Loucy (cell line): ENCODE measurements at regions not wholly inside any gene's neighbourhood (a gene's known extent, or its start where the extent isn't known, plus 50 kb on each side); places are given as distances from the start of the nearest gene placed in this dataset.
"Not testable (repeated sequence)": the region's sequence is repeated elsewhere in the genome, so short reads cannot be mapped to it uniquely, and the experiment has no call there.

Experiments
- H2AFZ ChIP-seq: fragments of 200-600 bp; sonication (generic); 2 replicates; pipeline ENCODE4 v1.6.0; 2016; ENCODE audit warnings: antibody characterized with exemption, mild to moderate bottlenecking, low read length, moderate library complexity
- H3F3A ChIP-seq: fragments of 200-600 bp; 2 replicates; pipeline ENCODE4 v1.6.0; 2016; ENCODE audit warnings: antibody characterized with exemption, low read depth, mild to moderate bottlenecking
- H3K27me3 ChIP-seq: fragments of 200-600 bp; sonication (generic); 2 replicates; pipeline ENCODE4 v1.6.1; 2014; ENCODE audit warnings: low read length, mild to moderate bottlenecking; ENCODE audit not compliant: insufficient read depth, poor library complexity, severe bottlenecking
- H3K36me3 ChIP-seq: fragments of 200-600 bp; sonication (generic); 2 replicates; pipeline ENCODE4 v1.6.1; 2016; ENCODE audit warnings: low read length; ENCODE audit not compliant: insufficient read depth
- H3K4me1 ChIP-seq: fragments of 200-600 bp; sonication (generic); 2 replicates; pipeline ENCODE4 v1.5.1; 2014; ENCODE audit warnings: low read length, mild to moderate bottlenecking; ENCODE audit not compliant: insufficient read depth, poor library complexity, severe bottlenecking
- H3K4me2 ChIP-seq: fragments of 200-600 bp; sonication (generic); 2 replicates; pipeline ENCODE4 v1.6.0; 2014; ENCODE audit warnings: antibody characterized with exemption, low read length, low read depth, mild to moderate bottlenecking; ENCODE audit not compliant: poor library complexity, severe bottlenecking
- H3K4me3 ChIP-seq: fragments of 200-600 bp; sonication (generic); 2 replicates; pipeline ENCODE4 v1.5.1; 2014; ENCODE audit warnings: low read length, mild to moderate bottlenecking, mixed read lengths; ENCODE audit not compliant: poor library complexity, severe bottlenecking
- H3K79me2 ChIP-seq: fragments of 200-600 bp; sonication (generic); 2 replicates; pipeline ENCODE4 v1.6.1; 2014; ENCODE audit warnings: low read length; ENCODE audit not compliant: insufficient read depth
- H3K9ac ChIP-seq: fragments of 200-600 bp; sonication (generic); 2 replicates; pipeline ENCODE4 v1.6.0; 2014; ENCODE audit warnings: mild to moderate bottlenecking, low read depth, low read length, moderate library complexity; ENCODE audit not compliant: poor library complexity, severe bottlenecking
- H3K9me2 ChIP-seq: fragments of 200-600 bp; sonication (generic); replicated peaks from 2 replicates; pipeline ENCODE4 v1.6.1; 2016; ENCODE audit warnings: low read depth, low read length, mixed read lengths
- H3K9me3 ChIP-seq: fragments of 200-600 bp; sonication (generic); 2 replicates; pipeline ENCODE4 v1.6.1; 2014; ENCODE audit warnings: mild to moderate bottlenecking, antibody characterized with exemption, low read length, low read depth; ENCODE audit not compliant: insufficient read depth
- H4K20me1 ChIP-seq: fragments of 200-600 bp; sonication (generic); 2 replicates; pipeline ENCODE4 v1.6.0; 2014; ENCODE audit warnings: antibody characterized with exemption, low read length, mild to moderate bottlenecking; ENCODE audit not compliant: insufficient read depth, poor library complexity, severe bottlenecking
- EZH2phosphoT487 ChIP-seq: fragments of 200-600 bp; IDR thresholded peaks from 2 replicates; pipeline ENCODE4 v1.6.1; 2018; ENCODE audit warnings: antibody characterized with exemption, mild to moderate bottlenecking, moderate library complexity, borderline replicate concordance
- TF ChIP-seq, protein P1 (sequence below): fragments of 200-600 bp; sonication (generic); conservative IDR thresholded peaks from 2 replicates; pipeline ENCODE4 v1.5.1; 2014; ENCODE audit warnings: mild to moderate bottlenecking, antibody characterized with exemption, low read length

DNA sequence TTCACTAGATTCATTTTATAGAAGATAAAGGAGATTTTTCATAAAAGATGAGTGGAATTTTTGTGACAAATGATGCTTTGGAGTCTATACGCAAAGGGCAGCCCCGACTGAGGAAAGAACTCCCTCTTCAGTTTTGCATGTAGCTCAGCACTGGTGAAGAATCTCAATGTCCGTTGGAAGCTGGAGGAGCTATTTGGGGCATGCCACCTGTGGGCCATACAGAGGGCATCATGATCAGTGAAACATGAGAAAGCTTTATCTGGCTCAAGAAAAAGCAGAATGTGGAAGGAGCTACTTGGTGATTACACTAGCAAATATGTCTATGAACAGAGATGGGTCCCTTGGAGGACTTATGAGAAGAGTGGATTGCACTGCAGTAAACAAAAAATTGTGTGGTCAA, 1359.3 kb downstream of the REEP3 start:
- Histone ChIP-seq H3K9me2 (no peaks in the 10 kb centered on the region), H3K9me3 (no peaks in the 10 kb centered on the region), H3F3A (no peaks in the 10 kb centered on the region), H3K27me3 (no peaks in the 10 kb centered on the region), H2AFZ (no peak overlapping the region), H3K4me3 (no peak overlapping the region), H3K36me3 (no peaks in the 10 kb centered on the region), H4K20me1 (no peaks in the 10 kb centered on the region), H3K79me2 (no peaks in the 10 kb centered on the region), H3K4me1 (no peaks in the 10 kb centered on the region), H3K4me2 (no peak overlapping the region), H3K9ac (no peak overlapping the region)
- TF ChIP-seq, protein P1, sequence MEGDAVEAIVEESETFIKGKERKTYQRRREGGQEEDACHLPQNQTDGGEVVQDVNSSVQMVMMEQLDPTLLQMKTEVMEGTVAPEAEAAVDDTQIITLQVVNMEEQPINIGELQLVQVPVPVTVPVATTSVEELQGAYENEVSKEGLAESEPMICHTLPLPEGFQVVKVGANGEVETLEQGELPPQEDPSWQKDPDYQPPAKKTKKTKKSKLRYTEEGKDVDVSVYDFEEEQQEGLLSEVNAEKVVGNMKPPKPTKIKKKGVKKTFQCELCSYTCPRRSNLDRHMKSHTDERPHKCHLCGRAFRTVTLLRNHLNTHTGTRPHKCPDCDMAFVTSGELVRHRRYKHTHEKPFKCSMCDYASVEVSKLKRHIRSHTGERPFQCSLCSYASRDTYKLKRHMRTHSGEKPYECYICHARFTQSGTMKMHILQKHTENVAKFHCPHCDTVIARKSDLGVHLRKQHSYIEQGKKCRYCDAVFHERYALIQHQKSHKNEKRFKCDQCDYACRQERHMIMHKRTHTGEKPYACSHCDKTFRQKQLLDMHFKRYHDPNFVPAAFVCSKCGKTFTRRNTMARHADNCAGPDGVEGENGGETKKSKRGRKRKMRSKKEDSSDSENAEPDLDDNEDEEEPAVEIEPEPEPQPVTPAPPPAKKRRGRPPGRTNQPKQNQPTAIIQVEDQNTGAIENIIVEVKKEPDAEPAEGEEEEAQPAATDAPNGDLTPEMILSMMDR, result no peak
- TF ChIP-seq EZH2phosphoT487, result no peak

DNA sequence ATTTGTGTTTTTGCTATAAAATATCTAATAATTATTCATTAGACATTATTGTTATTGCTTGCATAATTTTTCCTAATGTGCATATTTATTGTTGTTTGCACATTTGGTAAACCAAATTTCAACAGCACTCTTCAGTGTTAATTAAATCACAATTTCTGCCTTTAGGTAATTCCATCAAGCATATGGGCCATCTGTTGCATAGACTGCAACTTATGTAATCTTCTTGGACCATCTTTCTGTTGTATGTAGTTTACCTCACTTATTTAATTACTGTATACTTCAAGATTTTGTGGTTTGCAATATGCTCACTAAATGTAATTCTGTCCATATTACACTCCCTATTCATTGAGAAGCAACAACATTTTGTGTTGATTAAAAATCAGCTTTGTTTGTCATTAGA, 1360.1 kb downstream of the REEP3 start:
- Histone ChIP-seq H3F3A (no peaks in the 10 kb centered on the region), H3K9me2 (no peaks in the 10 kb centered on the region), H3K9me3 (no peaks in the 10 kb centered on the region), H2AFZ (no peak overlapping the region), H3K4me1 (no peaks in the 10 kb centered on the region), H3K36me3 (no peaks in the 10 kb centered on the region), H4K20me1 (no peaks in the 10 kb centered on the region), H3K79me2 (no peaks in the 10 kb centered on the region), H3K4me2 (no peak overlapping the region), H3K27me3 (no peaks in the 10 kb centered on the region), H3K9ac (no peak overlapping the region), H3K4me3 (no peak overlapping the region)
- TF ChIP-seq EZH2phosphoT487, result no peak
- TF ChIP-seq, protein P1, result no peak

DNA sequence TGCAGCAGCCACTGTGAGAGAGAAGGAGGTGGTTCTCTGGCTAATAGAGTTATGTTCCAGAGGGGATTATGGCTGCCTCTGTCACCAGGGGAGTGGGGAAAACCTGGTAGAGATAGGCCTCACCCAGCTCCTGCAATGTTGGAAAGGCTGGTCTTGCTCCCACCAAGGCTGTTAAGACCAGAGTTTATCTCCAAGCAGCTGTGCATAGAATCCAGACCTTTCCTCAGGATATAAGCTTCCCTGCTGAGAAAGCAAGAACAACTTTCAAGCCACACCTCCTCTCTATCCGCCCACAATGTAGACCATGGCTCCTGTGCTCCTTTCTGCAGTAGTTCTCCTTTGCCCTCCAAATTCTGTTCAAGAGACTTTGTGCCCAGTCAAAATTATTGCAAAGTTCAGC, 1375.4 kb downstream of the REEP3 start:
- Histone ChIP-seq H3F3A (no peaks in the 10 kb centered on the region), H3K4me3 (no peak overlapping the region), H2AFZ (no peak overlapping the region), H4K20me1 (no peaks in the 10 kb centered on the region), H3K36me3 (no peaks in the 10 kb centered on the region), H3K9me3 (no peaks in the 10 kb centered on the region), H3K9ac (no peak overlapping the region), H3K4me1 (no peaks in the 10 kb centered on the region), H3K4me2 (no peak overlapping the region), H3K79me2 (no peaks in the 10 kb centered on the region), H3K27me3 (no peaks in the 10 kb centered on the region), H3K9me2 (no peaks in the 10 kb centered on the region)
- TF ChIP-seq, protein P1, result no peak
- no peak for TF ChIP-seq EZH2phosphoT487

DNA sequence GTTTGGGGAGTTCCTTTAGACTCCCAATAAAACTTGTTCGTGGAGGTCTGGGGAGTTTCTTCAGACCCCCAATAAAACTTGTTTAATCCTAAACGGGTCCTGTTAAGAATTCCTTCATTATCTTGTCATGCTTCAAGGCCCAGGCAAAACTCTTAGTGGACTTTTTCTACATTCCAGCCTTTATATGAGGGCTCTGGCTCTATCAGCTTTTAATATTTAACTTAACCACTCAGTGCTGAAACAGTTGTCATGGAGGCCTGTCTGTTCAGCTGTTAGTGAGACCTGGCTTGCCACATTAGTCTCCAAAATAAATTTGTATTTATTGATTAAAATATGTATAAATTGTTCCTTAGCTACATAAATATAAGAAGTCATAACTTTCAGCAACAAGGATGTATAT, 1385.1 kb downstream of the REEP3 start:
- H3K9ac ChIP-seq, H3F3A ChIP-seq, H3K36me3 ChIP-seq, H2AFZ ChIP-seq, H3K9me3 ChIP-seq, H3K4me3 ChIP-seq, H3K27me3 ChIP-seq, H3K4me1 ChIP-seq, H3K79me2 ChIP-seq, H4K20me1 ChIP-seq, H3K9me2 ChIP-seq, H3K4me2 ChIP-seq: not testable (repeated sequence)

DNA sequence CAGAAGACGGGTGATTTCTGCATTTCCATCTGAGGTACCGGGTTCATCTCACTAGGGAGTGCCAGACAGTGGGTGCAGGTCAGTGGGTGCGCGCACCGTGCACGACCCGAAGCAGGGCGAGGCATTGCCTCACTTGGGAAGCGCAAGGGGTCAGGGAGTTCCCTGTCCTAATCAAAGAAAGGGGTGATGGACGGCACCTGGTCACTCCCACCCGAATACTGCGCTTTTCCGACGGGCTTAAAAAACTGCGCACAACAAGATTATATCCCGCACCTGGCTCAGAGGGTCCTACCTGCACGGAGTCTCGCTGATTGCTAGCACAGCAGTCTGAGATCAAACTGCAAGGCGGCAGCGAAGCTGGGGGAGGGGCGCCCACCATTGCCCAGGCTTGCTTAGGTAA, 1403.1 kb downstream of the REEP3 start:
- H3K4me2 ChIP-seq, H4K20me1 ChIP-seq, H3K36me3 ChIP-seq, H3K27me3 ChIP-seq, H3K9ac ChIP-seq, H3K9me3 ChIP-seq, H2AFZ ChIP-seq, H3K9me2 ChIP-seq, H3K79me2 ChIP-seq, H3K4me3 ChIP-seq, H3K4me1 ChIP-seq, H3F3A ChIP-seq: not testable (repeated sequence)
